Lung (tissue), 11 donors: ENCODE measurements at regions not wholly inside any gene's neighbourhood (a gene's known extent, or its start where the extent isn't known, plus 50 kb on each side); places are given as distances from the start of the nearest gene placed in this dataset.

Experiments used
- ATAC-seq: fragments of 200-7000 bp; cut with Tn5 transposase; one replicate; pipeline ENCODE4 v1.9.1; 2020; ENCODE audit warnings: moderate number of reproducible peaks; ENCODE audit not compliant: insufficient read depth, low FRiP score
- DNase-seq, 3 donors: peaks; one replicate each; pipeline ENCODE4 v3.0.0-alpha.2; 2013 to 2017
- H3K27ac ChIP-seq, 2 donors: one replicate each; pipeline ENCODE4 v1.5.1; 2013; ENCODE audit warnings: mild to moderate bottlenecking in 2 of 2, moderate library complexity in 2 of 2, control low read depth in 1 of 2, inconsistent platforms in 1 of 2, low read depth in 1 of 2, low read length in 1 of 2
- H3K27me3 ChIP-seq, 3 donors: one replicate each; pipeline ENCODE4 v1.5.1; 2013; ENCODE audit warnings: low read length in 2 of 3; ENCODE audit not compliant: control insufficient read depth in 3 of 3, insufficient read depth in 3 of 3
- H3K36me3 ChIP-seq, 4 donors: one replicate each; pipeline ENCODE4 v1.5.1; 2013; ENCODE audit warnings: low read length in 4 of 4, mild to moderate bottlenecking in 1 of 4, moderate library complexity in 1 of 4; ENCODE audit not compliant: control insufficient read depth in 4 of 4, insufficient read depth in 4 of 4
- H3K4me1 ChIP-seq, 5 donors: one replicate each; pipeline ENCODE4 v1.5.1; 2013; ENCODE audit warnings: low read length in 5 of 5, mild to moderate bottlenecking in 2 of 5, moderate library complexity in 1 of 5; ENCODE audit not compliant: control insufficient read depth in 5 of 5, insufficient read depth in 5 of 5
- H3K4me3 ChIP-seq: one replicate; pipeline ENCODE4 v1.5.1; 2013; ENCODE audit warnings: mild to moderate bottlenecking, control low read depth, moderate library complexity
- H3K9ac ChIP-seq, 2 donors: one replicate each; pipeline ENCODE4 v1.5.1; 2013; ENCODE audit warnings: low read length in 2 of 2, control low read depth in 1 of 2; ENCODE audit not compliant: insufficient read depth in 1 of 2
- H3K9me3 ChIP-seq, 4 donors: one replicate each; pipeline ENCODE4 v1.5.1; 2013; ENCODE audit warnings: low read length in 3 of 4, mild to moderate bottlenecking in 1 of 4, moderate library complexity in 1 of 4; ENCODE audit not compliant: control insufficient read depth in 4 of 4, insufficient read depth in 3 of 4
- CTCF ChIP-seq: IDR thresholded peaks from 2 replicates; pipeline ENCODE4 v1.5.1; 2012; ENCODE audit warnings: mild to moderate bottlenecking; ENCODE audit errors: control extremely low read depth, extremely low read depth
- WGBS, 2 donors: extraction: QIAGEN DNeasy Blood & Tissue Kit; methylation state at CpG; one replicate each; pipeline ENCODE4 v1.1.7; 2013; 5-methylcytosine and 5-hydroxymethylcytosine counted together
- donor health status: control.
- donor health status: control.
- donor health status: Bipolar disorder and iron deficiency.
- donor health status: healthy.
- donor health status: DM: yes; HTN: yes; CAD: no.

- peaks cover 0 to 29% (median 6%) of the 10 kb centered on the region in 5 donors for H3K4me1 ChIP-seq
- H3K9ac ChIP-seq: no peak overlapping the region
- ATAC-seq (no peak), DNase-seq (no peak)
- H3K27me3 ChIP-seq: no peaks in the 10 kb centered on the region
- H3K4me3 ChIP-seq: no peak overlapping the region
- peaks cover 0 to 2% (median 0%) of the 10 kb centered on the region in 4 donors for H3K9me3 ChIP-seq
- no peak overlapping the region for H3K27ac ChIP-seq
- TF ChIP-seq CTCF: no peak
- H3K36me3 ChIP-seq: no peaks in the 10 kb centered on the region
- WGBS, 2 donors: 81 to 90% methylated on average over 9 of the region's 9 CpGs
Observed at GRCh38 chr18:76660571-76661192, 161.7 kb upstream of the ZNF236 start.

- ATAC-seq: no peak
- peaks cover 0 to 2% (median 0%) of the 10 kb centered on the region in 4 donors for H3K9me3 ChIP-seq
- H3K36me3 ChIP-seq: no peaks in the 10 kb centered on the region
- DNase-seq: no peak
- 45 to 53% methylated on average over 7 of the region's 7 CpGs for WGBS, 2 donors
- no peak overlapping the region for H3K9ac ChIP-seq
- no peak for TF ChIP-seq CTCF
- peaks cover 0 to 40% (median 6%) of the 10 kb centered on the region in 5 donors for H3K4me1 ChIP-seq
- no peak overlapping the region for H3K4me3 ChIP-seq
- H3K27ac ChIP-seq: no peak overlapping the region
- H3K27me3 ChIP-seq: no peaks in the 10 kb centered on the region
Observed at GRCh38 chr18:76658627-76659026, 163.6 kb upstream of the ZNF516 start.

- Histone ChIP-seq H3K27me3 (no peaks in the 10 kb centered on the region), H3K9ac (no peak overlapping the region), H3K9me3 (peaks cover 0 to 2% (median 0%) of the 10 kb centered on the region in 4 donors), H3K27ac (no peak overlapping the region), H3K36me3 (no peaks in the 10 kb centered on the region), H3K4me3 (no peak overlapping the region), H3K4me1 (peaks cover 0 to 40% (median 6%) of the 10 kb centered on the region in 5 donors)
- no peak for TF ChIP-seq CTCF
- 47 to 64% methylated on average over 9 of the region's 9 CpGs for WGBS, 2 donors
- ATAC-seq: no peak
- no peak for DNase-seq
Observed at GRCh38 chr18:76657911-76658470, 162.9 kb upstream of the ZNF516 start.
